ENCODE measurements at regions not wholly inside any gene's neighbourhood (a gene's known extent, or its start where the extent isn't known, plus 50 kb on each side); places are given as distances from the start of the nearest gene placed in this dataset.

DNA sequence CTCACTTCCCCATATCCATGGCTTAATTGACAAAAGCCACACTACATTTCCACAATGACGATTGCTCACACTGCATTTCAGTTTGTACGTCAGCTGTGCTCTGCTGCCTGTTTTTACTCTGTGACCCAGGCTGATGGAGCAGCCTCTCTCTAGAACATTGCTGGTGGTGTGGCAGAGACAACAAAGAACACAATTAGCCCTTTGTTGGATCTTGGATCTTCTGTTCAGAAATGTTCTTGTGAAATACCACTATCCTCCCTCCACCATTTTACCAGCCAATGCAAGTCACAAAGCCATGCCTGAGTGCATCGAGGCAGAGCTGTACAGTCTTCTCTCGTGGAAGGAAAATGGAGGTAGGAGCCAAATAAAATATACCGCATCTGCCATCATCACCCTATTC lies 56.9 kb upstream of the TBC1D5 start:
- Histone ChIP-seq H3K4me1 (ENCODE audit: insufficient read depth) (no peaks in the 10 kb centered on the region), H3K27me3 (no peaks in the 10 kb centered on the region), H3K4me3 (no peak overlapping the region), H3K36me3 (no peaks in the 10 kb centered on the region), H3K27ac (no peak overlapping the region), H3K9me3 (no peaks in the 10 kb centered on the region)
- intact Hi-C loops (cut with DNase I) = no loop called here
- TF ChIP-seq POLR2A (IDR thresholded peaks at IDR 0.05) (no peak), EP300 (IDR thresholded peaks at IDR 0.05) (no peak)
- TF ChIP-seq, protein P1, sequence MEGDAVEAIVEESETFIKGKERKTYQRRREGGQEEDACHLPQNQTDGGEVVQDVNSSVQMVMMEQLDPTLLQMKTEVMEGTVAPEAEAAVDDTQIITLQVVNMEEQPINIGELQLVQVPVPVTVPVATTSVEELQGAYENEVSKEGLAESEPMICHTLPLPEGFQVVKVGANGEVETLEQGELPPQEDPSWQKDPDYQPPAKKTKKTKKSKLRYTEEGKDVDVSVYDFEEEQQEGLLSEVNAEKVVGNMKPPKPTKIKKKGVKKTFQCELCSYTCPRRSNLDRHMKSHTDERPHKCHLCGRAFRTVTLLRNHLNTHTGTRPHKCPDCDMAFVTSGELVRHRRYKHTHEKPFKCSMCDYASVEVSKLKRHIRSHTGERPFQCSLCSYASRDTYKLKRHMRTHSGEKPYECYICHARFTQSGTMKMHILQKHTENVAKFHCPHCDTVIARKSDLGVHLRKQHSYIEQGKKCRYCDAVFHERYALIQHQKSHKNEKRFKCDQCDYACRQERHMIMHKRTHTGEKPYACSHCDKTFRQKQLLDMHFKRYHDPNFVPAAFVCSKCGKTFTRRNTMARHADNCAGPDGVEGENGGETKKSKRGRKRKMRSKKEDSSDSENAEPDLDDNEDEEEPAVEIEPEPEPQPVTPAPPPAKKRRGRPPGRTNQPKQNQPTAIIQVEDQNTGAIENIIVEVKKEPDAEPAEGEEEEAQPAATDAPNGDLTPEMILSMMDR (IDR thresholded peaks at IDR 0.05) = no peak
- no peak for DNase-seq
- 91 to 97% (median 93%) methylated on average over 5 of the region's 5 CpGs for WGBS, 3 donors

DNA sequence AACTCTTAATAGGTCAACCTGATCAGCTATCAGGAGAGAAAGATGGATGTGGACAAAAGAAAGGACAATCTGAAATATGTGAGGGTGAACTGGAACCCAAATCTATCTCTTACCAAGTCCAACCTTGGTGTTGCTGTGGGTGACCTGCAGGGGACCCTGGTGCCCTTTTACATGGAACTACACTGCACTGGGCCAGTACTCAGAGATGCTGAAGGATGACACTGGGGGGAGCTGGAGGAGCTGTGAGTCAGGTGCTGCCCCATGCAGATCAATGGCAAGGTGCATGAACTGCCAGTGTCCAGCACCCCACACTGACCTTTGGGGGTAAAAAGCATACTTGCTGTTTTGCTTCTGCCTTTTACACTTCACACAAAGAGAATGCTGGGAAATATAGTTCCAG lies 55.6 kb upstream of the TBC1D5 start:
- no peak for TF ChIP-seq POLR2A (IDR thresholded peaks at IDR 0.05)
- TF ChIP-seq, protein P1 (IDR thresholded peaks at IDR 0.05) = no peak
- no peak for TF ChIP-seq EP300 (IDR thresholded peaks at IDR 0.05)
- no peaks in the 10 kb centered on the region for H3K36me3 ChIP-seq
- no peaks in the 10 kb centered on the region for H3K9me3 ChIP-seq
- intact Hi-C loops (cut with DNase I) = no loop called here
- H3K4me1 ChIP-seq (ENCODE audit: insufficient read depth) = no peaks in the 10 kb centered on the region
- no peak overlapping the region for H3K4me3 ChIP-seq
- no peak for DNase-seq
- H3K27ac ChIP-seq = no peak overlapping the region
- no peaks in the 10 kb centered on the region for H3K27me3 ChIP-seq

GRCh38 chr3:17795711-17796110 lies 53.3 kb upstream of the TBC1D5 start:
- Histone ChIP-seq H3K36me3 (no peaks in the 10 kb centered on the region), H3K27ac (no peak overlapping the region), H3K27me3 (no peaks in the 10 kb centered on the region), H3K4me3 (no peak overlapping the region), H3K9me3 (no peaks in the 10 kb centered on the region), H3K4me1 (ENCODE audit: insufficient read depth) (no peaks in the 10 kb centered on the region)
- intact Hi-C loops (cut with DNase I) = no loop called here
- 70 to 77% (median 76%) methylated on average over 3 of the region's 3 CpGs for WGBS, 3 donors
- no peak for TF ChIP-seq EP300 (IDR thresholded peaks at IDR 0.05)
- TF ChIP-seq, protein P1 (IDR thresholded peaks at IDR 0.05) = no peak
- no peak for TF ChIP-seq POLR2A (IDR thresholded peaks at IDR 0.05)
- no peak for DNase-seq

DNA sequence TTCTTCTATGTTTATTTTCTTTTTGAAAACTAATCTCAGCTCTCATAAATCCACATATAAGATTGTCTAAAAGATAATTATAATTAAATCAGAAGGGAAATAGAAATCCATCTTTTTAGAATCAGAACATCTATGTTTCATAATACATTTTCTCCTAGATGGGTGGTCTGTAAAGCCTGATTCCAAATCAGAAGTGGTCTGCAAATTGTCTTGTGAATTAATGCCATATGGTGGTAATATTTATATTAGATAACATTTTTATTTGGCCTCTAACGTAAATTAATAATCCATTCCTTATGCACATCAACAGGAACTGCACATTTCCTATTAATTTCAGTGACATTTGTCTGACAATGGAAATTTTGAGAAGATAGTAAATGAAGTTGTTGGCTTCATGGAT lies 52.8 kb upstream of the TBC1D5 start:
- H3K4me3 ChIP-seq = no peak overlapping the region
- no peaks in the 10 kb centered on the region for H3K9me3 ChIP-seq
- WGBS, 3 donors = 73 to 79% (median 77%) methylated on average over 1 of the region's 1 CpG
- DNase-seq = no peak
- TF ChIP-seq POLR2A (IDR thresholded peaks at IDR 0.05) = no peak
- TF ChIP-seq, protein P1 (IDR thresholded peaks at IDR 0.05) = no peak
- TF ChIP-seq EP300 (IDR thresholded peaks at IDR 0.05) = no peak
- intact Hi-C loops (cut with DNase I) = no loop called here
- no peak overlapping the region for H3K27ac ChIP-seq
- no peaks in the 10 kb centered on the region for H3K4me1 ChIP-seq (ENCODE audit: insufficient read depth)
- no peaks in the 10 kb centered on the region for H3K27me3 ChIP-seq
- H3K36me3 ChIP-seq = no peaks in the 10 kb centered on the region

All from ovary (tissue), 7 donors.